AG04449 (cell line): ENCODE measurements at regions not wholly inside any gene's neighbourhood (a gene's known extent, or its start where the extent isn't known, plus 50 kb on each side); places are given as distances from the start of the nearest gene placed in this dataset.

Source experiments
- CTCF ChIA-PET: fragments of 350-600 bp; formaldehyde crosslinking; extraction: SDS; loops from one replicate; lab custom pipeline; 2021; ENCODE audit warnings: antibody characterized with exemption; lab: Yijun Ruan, JAX
- POLR2A ChIA-PET: fragments of 400-600, 350-600 bp; formaldehyde crosslinking; extraction: SDS; loops from one replicate; lab custom pipeline; 2020; ENCODE audit warnings: antibody characterized with exemption, inconsistent platforms; lab: Yijun Ruan, JAX
- DNase-seq: peaks from one replicate; pipeline ENCODE4 v3.0.0-alpha.2; 2010; ENCODE audit warnings: low read depth, low spot score
- H3K4me3 ChIP-seq: 2 replicates; pipeline ENCODE4 v1.5.1; 2011; ENCODE audit warnings: low read depth, mild to moderate bottlenecking, control low read depth, low read length
- CTCF ChIP-seq: IDR thresholded peaks from one replicate; pipeline ENCODE4 v1.5.1; 2011; ENCODE audit warnings: mild to moderate bottlenecking, moderate library complexity, low read length, control low read depth, inconsistent platforms; ENCODE audit not compliant: insufficient read depth; ENCODE audit errors: missing control alignments

DNA sequence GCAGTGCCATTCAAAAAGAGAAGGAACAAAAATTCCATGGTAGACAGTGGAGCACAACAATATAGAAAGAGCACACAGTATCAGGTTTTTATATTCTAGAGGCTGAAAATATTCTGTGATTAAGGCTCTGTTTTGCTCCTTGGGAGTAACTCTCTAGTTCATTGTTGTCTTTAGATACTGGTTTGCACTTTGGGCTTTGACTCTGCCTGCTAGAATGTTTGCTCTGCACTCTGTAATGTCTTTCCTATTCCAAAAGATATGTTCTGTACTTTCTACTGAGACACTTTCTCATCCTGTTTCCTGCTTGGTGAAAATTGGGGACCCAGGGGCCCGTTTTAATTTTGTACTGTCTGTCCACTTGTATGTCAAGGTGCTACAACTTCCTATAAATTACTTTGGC lies 564.7 kb downstream of the BMP2 start:
- DNase-seq, result no peak
- ChIA-PET POLR2A (no interaction called here), CTCF (no interaction called here)
- no peak for TF ChIP-seq CTCF
- no peak overlapping the region for H3K4me3 ChIP-seq

DNA sequence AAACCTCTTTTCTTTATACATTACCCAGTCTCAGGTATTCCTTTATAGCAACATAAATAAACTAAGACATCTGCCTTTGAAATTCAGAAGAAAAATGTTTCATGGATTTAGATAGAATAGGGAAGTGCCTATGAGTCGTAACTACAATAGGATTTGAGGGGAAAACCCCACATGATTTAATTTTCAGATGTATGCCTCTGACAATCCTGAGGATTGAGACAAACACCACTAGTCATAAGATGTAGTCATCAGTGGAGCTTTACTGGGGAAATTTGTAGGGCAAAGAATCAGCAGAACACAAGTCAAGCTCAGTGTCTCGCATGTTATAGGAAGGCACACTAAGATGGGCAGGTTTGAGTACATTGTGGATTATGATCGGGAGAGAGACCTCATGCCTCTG lies 566.4 kb downstream of the BMP2 start:
- ChIA-PET CTCF (no interaction called here), POLR2A (no interaction called here)
- no peak for DNase-seq
- H3K4me3 ChIP-seq, result no peak overlapping the region
- no peak for TF ChIP-seq CTCF

DNA sequence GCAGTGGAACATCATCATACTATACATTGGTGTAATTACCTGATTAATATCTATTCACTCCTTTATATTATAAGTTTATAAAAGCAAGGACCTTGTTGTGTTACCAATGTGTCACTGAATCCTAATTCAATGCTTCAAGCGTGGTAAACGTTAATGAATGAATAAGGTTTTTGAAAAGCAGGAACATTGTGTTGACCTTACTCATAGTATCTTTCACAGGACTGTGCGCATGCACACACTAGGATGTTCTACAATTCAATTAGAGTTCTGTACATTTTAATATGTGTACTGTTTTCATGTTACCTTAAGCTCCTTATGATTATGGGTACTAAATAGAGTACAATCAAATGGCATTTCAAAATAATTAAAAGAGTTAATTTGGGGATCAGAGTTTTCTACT lies 578.5 kb downstream of the BMP2 start:
- no peak overlapping the region for H3K4me3 ChIP-seq
- CTCF ChIA-PET, result no interaction called here
- POLR2A ChIA-PET, result no interaction called here
- TF ChIP-seq CTCF, result no peak
- DNase-seq, result no peak

- no peak for DNase-seq
- POLR2A ChIA-PET, result no interaction called here
- TF ChIP-seq CTCF, result no peak
- H3K4me3 ChIP-seq, result no peak overlapping the region
- CTCF ChIA-PET, result no interaction called here
Observed at GRCh38 chr20:7346562-7346961, 579.1 kb downstream of the BMP2 start.

DNA sequence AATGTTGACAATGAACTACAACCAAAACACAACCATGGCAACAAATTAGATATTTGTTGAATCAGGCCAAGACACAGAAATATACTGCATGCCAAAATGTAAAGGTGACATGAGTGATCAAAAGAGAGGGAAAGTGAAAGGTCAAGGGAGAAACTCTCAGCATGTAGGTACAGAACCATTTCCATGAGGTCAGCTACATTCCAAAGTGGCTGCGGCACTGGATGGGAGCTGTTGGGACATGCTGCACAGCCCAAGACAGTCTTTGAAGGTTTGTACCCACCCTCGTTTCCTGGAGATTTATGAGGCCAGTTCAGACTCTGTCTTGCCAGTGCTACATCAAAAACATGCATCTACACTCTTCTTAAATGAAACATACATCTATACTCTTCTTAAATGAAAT lies 579.9 kb downstream of the BMP2 start:
- ChIA-PET CTCF (no interaction called here), POLR2A (no interaction called here)
- no peak overlapping the region for H3K4me3 ChIP-seq
- DNase-seq, result no peak
- TF ChIP-seq CTCF, result no peak

- POLR2A ChIA-PET, result no interaction called here
- no peak overlapping the region for H3K4me3 ChIP-seq
- CTCF ChIA-PET, result no interaction called here
- TF ChIP-seq CTCF, result no peak
- no peak for DNase-seq
Observed at GRCh38 chr20:7348253-7348652, 580.8 kb downstream of the BMP2 start.
